Skin of body (tissue), 1 donor: ENCODE measurements at regions not wholly inside any gene's neighbourhood (a gene's known extent, or its start where the extent isn't known, plus 50 kb on each side); places are given as distances from the start of the nearest gene placed in this dataset.
"Not testable (repeated sequence)": the region's sequence is repeated elsewhere in the genome, so short reads cannot be mapped to it uniquely, and the experiment has no call there.

ENCODE experiments used
- DNase-seq: peaks from one replicate; lab custom pipeline; 2025; lab: John Stamatoyannopoulos, UW

DNA sequence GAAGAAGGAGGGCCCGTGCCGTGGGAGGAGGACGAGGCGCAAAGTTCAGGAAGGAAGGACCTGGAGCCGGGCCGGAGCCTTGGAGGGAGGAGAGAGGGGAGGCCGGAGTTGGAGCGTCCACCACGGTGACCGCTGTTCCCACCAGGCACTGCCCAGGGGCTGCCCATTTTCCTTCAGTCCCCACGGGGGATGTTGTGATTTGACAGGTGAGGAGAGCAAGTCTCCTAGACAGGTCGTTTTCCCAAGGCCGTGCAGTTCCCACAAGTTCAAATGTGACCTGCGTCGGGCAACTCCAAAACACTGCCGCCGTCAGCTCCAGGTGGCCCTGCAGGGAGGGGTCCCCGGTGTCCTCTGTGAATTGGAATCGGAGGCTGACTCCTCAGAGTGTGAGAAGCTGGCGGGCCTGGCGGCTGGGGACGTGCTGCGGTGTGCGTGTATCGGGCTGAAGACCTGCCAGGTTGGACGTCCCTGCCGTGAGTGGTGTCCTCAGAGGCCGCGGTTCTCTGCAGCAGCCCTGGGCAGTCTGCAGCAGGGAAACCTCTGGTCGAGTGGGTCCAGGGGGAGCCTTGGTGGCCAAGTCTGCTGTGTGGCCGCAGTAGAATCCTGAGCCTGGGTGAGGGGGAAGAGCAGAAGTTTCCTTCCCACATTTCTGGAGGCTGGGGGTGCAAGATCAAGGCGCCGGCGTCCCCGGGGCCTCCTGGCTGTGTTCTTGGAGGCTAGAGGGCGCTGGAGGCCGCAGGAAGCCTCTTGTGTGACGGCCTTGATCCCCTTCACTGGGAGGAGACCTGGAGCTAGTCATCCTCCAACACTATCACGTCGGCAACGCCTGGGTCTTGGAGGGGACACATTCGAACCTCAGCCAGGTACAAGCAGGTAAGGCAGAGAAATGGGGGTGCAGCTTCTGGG is 115.1 kb upstream of the FRMD1 start:
- DNase-seq: no peak

DNA sequence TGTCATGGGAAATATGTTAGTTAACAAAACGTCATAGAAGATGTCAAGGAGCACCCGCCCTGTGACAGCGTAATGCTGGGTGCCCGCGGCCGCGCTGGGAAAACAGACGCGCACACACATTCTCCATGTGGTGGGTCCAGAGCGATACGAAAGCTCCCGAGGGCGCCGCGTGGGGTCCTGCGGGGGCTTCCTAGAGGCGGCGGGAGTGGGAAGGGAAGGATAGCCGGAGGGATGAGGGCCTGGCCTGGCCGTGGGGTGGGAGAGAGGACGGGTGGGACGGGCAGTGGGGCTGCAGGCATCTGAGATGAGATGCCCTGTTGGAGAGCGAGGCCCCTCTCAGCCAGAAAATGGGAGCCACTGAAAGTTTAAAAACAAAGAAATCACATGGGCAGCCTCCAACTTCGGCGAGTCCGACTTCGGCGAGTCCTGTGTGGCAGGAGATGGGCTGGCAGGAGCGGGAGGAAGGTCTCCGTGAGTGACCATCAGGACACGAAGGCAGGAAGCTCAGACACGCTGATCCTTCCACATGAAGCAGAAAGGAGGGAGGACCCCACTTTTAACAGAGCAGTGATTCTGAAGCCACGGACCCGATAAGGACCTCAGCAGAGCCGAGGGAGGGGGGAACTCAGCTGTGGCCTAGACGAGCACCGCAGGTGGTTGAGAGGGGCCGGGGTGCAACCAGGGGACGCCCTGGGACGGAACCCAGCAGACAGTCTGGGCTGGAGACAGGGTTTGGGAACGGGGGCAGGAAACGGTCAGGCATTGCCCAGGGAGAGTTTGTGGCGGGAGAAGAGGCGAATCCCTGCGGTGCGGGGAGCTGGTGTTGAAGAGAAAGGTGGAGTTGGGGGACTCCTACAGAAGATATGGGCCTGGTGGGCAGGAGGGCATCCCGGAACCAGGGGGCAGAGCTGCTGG is 114.1 kb upstream of the FRMD1 start:
- no peak for DNase-seq

DNA sequence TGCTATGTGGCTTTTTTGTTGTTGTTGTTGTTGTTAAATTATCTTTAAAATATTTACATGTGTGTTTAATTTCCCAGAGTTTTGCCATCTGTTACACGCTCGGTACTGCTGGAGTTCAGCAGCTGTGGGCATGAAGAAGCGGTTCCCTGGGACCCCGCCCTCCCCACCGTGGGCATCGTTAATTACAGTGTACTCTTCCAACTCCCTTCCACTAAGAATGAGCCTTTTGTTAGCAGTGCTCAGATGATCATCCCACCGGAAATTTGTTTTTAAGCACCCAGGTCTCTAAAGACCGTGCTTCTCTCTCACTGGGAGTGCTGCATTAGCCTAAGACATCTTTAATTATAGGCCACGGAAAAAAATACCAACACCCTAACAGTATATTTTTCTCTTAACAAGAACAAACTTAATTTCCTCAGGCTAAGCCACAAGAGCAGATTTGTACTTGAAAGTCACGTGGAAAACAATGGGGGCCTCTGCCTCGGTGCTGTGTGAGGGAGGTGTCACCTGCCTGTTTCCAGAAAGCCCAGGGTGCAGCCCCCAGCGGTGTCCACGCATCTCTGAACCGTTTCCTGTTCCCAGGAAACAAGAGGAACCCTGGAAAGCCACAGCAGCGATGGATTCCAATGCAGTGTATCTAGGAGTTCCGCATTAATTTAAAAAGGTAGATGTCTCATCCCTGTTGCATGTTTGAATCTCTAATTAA is 113.3 kb upstream of the FRMD1 start:
- no peak for DNase-seq

DNA sequence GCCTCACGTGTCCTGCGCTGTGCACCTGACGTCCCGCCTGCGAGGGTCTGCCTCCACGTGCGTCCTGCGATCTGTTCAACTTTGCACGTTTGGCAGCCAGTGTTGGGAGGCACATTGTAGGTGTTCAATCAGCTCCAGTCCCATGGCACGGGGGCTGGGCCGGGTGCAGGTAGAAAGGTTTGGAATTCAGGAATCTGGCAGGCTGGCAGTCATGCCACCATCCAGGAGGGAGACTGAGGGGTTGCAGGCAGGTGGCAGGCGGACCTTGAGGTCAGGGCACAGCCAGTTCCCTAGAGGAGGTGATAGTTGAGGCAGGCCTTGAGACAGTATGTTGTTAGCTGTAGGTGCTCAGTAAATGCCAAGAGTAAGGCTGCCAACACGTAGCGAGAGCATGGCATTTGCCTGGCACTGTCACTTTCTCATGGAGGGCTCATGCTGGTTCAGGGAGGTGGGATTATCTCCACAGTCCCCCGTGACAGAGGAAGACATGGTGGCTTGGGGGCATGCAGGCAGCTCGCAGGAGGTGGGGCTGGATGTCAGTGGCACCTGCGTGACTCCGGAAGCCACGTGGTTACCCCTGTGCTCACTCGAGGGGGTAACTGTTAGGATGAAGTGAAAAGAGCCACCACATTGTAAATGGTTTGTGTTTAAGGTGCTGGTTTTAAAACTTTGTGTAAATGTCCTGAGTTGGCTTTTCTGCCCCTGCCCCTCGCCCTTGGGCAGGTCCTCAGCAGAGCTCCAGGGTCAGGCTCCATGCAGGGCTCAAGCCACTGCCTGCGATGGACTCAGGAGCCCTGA is 111.8 kb upstream of the FRMD1 start:
- DNase-seq: no peak

DNA sequence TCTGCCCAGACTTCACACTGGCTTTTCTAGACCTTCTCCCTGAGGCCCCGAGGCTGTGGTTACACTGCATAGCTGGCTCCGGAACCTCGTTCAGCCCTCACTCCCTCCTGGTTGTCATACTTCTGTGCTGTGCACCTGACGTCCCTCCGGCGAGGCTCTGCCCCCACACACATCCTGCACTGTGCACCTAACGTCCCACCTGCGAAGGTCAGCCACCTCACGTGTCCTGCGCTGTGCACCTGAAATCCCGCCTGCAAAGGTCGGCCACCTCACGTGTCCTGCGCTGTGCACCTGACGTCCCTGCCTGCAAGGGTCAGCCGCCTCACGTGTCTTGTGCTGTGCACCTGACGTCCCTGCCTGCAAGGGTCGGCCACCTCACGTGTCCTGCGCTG is 111.0 kb upstream of the FRMD1 start:
- no peak for DNase-seq

DNA sequence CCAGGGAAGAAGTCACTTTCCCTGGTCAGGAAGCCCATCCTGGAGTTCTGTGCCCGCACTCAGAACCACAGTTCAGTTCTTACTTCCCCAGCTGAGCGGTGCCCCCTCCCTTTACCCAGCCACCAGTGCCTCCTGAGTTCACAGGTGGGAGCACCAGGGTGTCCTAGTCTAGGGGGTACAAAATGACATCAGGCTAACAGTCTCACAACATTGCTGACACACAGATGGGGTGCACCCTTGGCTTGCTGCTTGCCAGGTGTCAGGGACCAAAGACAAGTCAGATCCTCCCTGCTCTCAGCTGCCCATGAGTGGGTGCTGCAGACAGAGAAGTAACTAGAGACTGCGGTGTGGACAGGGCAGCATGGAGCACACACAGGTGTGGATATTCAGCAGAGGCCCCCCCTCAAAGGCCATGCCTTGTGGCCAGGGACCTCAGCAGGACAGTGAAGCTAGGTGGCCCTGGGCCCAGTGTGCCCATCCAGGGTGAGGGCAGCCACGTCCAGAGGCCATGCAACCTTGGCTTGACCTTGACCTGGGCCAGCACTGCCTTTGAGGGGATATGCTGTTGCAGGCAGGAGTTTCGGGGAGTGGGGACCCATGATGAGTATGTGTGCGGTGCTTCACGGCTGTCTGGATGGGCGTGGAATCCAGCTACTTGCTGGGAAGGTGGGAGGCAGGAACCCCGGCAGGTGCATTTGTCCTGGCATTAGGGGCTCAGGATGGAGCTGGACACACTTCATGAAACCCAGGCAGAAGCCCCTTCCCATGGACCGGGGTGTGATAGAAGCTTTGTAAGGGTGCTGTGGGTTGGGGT is 110.4 kb upstream of the FRMD1 start:
- no peak for DNase-seq

DNA sequence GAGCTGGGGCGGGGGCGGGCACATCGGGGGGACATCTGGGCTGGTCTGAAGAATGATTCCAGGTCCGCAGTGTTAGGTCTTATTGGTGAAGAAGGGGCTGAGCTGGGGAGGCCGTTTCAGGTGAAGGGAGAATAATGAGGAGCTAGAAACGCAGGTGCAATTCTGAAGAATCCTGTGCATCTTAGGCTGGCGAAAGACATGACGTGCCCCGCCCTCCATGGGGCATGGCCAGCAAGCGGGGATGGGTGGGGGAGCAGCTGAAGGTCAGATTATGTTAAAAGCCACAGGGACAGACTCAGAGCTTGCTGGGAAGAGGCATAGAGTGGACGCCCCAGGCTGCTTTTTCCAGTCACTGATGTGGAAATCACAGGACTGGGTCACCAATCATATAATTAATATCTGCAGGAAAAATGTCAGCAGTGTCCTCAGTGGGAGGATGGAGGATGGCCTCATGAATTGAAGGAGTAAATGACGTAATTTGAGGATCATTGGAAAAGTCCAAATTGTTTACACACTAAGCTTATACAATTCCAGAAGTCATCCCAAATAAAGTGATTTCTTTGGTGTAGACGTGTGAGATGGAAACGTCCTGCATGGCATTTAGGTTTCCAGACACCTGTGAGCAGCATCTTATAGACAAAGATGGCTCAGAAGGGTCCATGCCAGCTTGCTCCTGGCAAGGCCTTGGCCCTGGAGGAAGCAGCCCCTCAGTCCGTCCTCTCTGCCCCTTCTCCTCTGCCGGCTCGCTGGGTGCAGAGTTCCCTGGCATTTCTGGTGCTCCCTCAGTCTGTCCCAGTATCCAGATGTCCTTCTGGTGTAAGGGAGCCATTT is 109.6 kb upstream of the FRMD1 start:
- DNase-seq: no peak

DNA sequence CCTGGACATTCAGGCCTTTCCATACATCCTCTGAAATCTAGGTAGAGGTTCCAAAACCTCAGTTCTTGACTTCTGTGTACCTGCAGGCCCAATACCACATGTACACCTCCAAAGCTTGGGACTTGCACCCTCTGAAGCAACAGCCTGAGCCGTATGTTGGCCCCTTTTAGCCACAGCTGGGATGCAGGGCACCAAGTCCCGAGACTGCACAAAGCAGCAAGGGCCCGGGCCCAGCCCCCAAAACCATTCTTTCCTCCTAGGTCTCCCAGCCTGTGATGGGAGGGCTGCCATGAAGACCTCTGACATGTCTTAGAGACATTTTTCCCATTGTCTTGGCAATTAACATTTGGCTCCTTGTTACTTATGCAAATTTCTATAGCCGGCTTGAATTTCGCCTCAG is 107.4 kb upstream of the FRMD1 start:
- DNase-seq: no peak

DNA sequence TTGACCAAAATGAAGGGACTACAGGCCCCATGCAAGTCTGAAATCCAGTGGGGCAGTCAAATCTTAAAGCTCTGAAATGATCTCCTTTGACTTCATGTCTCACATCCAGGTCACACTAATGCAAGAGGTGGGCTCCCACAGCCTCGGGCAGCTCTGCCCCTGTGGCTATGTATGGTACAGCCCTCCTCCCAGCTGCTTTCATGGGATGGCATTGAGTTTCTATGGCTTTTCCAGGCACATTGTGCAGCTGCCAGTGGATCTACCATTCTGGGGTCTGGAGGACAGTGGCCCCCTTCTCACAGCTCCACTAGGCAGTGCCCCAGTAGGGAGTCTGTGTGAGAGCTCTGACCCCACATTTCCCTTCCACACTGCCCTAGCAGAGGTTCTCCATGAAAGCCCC is 107.0 kb upstream of the FRMD1 start:
- not testable (repeated sequence) for DNase-seq

DNA sequence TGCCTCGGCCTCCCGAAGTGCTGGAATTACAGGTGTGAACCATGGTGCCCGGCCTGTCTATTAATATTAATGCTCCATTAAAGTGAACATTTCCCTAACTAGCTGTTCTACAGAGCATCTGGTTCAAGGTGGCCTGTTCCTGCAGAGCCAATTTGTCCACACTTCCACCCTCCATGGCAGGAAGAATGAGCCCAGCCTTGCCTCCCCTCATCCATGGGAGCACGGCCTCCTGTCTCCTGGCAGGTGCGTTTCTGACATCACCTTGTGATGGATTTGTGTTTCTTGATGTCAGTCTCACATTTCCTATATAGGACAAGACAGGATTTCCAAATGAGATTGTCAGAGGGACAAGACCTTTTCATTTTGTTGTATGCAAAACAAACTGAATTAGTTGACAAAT is 105.7 kb upstream of the FRMD1 start:
- no peak for DNase-seq

DNA sequence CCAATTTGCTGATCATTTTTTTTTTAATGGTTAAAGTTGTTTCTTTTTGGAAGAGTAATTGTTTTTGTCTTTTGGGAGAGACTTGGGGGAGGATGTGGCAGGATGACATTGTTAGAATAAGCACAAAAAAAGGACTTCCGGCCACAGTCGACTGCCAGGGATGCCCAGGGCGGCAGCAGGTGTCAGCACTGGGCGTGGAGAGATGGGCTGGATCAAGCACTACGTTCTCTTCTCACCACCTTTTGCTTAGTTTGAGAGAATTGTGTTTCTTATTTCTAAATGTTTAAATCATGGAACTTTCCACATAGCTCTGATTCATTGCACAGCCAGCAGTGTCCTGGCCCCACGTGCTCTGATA is 104.6 kb upstream of the FRMD1 start:
- DNase-seq: no peak

DNA sequence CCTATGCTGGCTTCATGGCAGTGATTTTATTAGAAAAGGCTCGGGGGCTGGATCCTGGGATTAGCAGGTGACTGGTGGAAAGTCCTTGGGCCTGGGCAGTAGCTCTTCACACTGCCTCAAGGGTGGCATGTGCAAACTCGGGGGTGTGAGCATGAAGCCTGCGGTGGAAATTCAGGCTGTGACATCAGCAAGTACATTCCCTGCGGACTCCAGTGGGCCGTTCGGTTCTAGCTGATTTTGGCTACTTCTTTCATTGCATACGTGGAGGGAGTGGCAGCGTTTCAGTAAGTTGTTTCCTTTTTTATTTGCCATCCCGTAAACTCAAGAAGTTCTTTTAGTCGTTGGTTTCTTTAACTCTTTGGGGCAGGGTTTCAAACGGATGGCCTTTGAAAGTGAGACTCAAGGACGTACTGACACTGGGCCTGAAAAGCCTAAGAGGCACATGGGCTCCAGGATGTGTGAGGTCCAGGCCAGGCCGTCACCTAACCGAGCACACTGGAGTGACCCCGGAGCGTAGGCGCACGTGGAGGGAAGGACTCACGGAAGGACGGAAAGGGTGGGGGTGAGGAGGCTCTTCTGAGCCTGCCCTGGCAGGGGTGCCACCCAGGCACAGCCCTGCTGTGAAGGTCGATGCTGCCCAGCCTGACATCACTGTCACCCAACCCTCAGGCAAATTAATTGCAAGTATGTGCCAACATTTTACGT is 104.0 kb upstream of the FRMD1 start:
- no peak for DNase-seq

DNA sequence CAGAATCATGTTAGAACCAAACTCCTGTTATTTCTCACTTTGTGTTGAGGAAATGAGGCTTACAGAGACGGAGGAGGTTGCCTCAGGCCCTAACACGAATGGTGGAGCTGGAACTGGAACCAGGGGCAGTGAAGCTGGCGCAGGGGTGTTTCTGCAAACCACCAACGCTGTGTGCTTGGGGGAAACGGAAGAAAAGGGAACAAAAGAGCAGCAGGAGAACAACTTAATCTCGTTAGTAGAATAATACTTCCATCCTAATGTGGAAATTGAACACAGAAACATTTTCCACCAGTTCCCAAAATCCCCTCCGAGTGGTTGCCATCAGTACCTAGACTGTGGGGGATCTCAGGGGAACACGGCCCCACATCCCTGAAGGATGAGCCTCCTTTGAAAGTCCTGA is 103.4 kb upstream of the FRMD1 start:
- no peak for DNase-seq

DNA sequence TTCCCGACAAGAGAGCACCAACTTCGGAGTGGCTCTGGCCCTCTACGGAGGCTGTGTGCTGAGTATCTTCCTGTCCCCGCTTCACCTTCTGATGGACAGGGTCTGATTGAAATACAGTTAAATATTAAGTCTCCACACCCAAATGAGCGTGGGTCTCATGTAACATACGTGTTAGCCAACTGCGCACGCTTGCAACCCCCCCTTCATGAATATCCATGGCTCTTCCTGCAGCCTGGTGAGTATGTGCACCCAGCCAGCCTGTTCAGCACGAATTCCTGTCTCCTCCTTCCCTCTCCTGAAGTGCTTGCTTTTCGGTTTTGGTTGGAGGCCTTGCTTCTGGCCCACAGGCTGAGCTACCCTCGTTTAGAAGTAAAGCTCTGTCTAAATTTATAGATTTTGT is 102.9 kb upstream of the FRMD1 start:
- DNase-seq: no peak

DNA sequence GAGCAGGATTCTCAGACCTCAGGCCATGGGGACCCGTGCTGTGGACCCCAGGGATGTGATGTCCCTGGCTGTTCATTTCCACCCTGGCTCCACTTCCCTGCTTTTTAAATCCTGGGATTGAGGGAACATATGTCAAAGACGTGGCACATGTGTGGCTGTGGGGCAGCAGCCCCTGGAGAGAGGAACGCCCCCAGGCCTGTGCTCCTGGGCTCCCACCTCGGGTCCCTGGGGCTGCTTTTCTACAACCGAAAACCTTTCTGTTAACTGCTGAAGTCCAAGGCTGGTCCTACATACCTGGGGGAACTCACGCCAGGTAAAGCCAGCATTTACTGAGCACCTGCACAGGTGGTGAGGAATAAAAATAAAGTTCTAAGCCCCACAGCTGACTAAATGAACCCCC is 102.3 kb upstream of the FRMD1 start:
- DNase-seq: no peak

DNA sequence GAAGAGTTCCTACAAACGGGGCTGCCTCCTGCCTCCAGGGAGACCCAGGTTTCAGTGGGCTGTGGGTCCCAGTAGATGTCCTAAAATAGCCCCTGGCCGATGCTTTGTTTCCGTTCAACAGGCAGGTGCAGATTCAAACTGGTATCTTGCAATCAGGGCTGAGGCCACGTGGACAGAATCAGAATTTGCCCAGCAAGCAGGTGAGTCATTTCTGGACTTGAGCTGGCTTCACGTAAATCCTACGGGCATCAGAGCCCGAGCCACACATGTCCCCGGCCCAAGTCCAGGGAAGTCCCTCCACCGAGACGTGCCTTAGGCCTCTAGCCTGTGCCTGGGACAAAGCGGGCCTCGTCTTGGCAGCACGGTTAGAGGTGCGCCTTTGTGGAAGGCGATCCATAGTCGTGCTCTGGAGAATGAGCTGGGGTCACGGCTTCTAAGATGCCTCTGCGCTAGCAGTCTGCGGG is 101.6 kb upstream of the FRMD1 start:
- DNase-seq: no peak

DNA sequence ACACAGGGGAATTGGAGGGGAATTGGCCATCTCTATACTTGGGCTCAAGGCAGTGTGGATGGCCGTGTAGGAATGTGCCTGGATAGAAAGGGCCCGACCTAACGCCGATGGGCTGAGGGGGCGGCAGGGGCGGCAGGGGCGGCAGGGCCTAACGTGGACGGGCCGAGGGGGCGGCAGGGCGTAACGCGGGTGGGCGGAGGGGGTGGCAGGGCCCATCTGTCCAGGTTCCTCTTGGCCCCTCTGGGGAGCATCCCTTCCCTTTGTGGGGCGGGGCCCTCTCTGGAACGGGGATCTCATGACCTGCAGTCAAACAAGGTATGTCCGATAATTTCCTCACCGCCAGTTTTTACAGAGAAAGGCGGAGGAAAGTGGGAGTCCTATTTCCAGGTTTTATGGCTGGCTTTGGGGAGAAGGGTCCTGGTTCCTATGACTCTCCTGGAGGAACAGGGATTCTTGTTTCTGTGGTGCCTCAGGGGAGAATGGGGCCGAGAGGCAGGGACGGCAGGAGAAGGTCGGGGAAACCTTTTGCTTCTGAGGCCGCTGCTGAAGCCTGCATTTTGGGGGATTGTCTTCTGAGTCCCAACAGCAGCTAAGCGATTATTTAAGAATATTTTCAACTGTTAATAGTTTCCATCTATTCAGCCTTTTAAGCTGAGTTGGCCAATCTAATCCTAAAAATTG is 100.8 kb upstream of the FRMD1 start:
- DNase-seq: no peak

DNA sequence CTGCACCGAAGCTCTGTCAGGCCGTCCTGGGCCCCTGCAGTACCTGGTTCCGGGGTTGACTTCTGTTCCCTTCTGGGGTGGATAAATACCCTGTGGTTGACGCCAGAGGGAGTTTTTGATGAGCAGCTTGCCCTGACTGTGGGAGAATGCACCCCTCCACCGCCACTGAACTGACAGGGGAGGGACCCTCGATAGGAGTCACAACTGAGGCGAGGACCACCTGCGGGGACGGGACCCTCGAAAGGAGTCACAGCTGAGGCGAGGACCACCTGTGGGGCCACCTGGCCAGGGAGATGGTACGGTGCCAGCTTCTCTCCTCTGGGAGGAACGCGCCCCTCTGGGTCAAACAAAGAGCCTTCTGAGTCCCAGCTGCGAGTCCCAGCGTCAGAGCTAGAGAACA is 100.1 kb upstream of the FRMD1 start:
- DNase-seq: no peak
